Fibroblast of lung (primary cell): ENCODE measurements at regions not wholly inside any gene's neighbourhood (a gene's known extent, or its start where the extent isn't known, plus 50 kb on each side); places are given as distances from the start of the nearest gene placed in this dataset.

Experiments
- EZH2 ChIP-seq: IDR thresholded peaks from 2 replicates; pipeline ENCODE4 v1.5.1; 2012; ENCODE audit warnings: low read length, control low read depth, mild to moderate bottlenecking; ENCODE audit errors: missing control alignments
- TF ChIP-seq, protein P1 (sequence below), 2 donors: IDR thresholded peaks in 1 of 2; conservative IDR thresholded peaks in 1 of 2; 1 replicate in 1 of 2; 2 replicates in 1 of 2; pipeline ENCODE4 v1.5.1; 2011 to 2012; ENCODE audit warnings: low read length in 2 of 2, control low read depth in 1 of 2, inconsistent platforms in 1 of 2, low read depth in 1 of 2, mild to moderate bottlenecking in 1 of 2

GRCh38 chrX:42050345-42050744 lies 127.0 kb upstream of the CASK start:
- TF ChIP-seq, protein P1, sequence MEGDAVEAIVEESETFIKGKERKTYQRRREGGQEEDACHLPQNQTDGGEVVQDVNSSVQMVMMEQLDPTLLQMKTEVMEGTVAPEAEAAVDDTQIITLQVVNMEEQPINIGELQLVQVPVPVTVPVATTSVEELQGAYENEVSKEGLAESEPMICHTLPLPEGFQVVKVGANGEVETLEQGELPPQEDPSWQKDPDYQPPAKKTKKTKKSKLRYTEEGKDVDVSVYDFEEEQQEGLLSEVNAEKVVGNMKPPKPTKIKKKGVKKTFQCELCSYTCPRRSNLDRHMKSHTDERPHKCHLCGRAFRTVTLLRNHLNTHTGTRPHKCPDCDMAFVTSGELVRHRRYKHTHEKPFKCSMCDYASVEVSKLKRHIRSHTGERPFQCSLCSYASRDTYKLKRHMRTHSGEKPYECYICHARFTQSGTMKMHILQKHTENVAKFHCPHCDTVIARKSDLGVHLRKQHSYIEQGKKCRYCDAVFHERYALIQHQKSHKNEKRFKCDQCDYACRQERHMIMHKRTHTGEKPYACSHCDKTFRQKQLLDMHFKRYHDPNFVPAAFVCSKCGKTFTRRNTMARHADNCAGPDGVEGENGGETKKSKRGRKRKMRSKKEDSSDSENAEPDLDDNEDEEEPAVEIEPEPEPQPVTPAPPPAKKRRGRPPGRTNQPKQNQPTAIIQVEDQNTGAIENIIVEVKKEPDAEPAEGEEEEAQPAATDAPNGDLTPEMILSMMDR (conservative IDR thresholded peaks at IDR 0.05 in 1 of 2, IDR thresholded peaks at IDR 0.05 in 1 of 2; ENCODE audit: low read depth in 1 of 2, low read length in 2 of 2), result no peak
- TF ChIP-seq EZH2, result no peak
